ENCODE measurements at regions not wholly inside any gene's neighbourhood (a gene's known extent, or its start where the extent isn't known, plus 50 kb on each side); places are given as distances from the start of the nearest gene placed in this dataset.

- TF ChIP-seq, protein P1, sequence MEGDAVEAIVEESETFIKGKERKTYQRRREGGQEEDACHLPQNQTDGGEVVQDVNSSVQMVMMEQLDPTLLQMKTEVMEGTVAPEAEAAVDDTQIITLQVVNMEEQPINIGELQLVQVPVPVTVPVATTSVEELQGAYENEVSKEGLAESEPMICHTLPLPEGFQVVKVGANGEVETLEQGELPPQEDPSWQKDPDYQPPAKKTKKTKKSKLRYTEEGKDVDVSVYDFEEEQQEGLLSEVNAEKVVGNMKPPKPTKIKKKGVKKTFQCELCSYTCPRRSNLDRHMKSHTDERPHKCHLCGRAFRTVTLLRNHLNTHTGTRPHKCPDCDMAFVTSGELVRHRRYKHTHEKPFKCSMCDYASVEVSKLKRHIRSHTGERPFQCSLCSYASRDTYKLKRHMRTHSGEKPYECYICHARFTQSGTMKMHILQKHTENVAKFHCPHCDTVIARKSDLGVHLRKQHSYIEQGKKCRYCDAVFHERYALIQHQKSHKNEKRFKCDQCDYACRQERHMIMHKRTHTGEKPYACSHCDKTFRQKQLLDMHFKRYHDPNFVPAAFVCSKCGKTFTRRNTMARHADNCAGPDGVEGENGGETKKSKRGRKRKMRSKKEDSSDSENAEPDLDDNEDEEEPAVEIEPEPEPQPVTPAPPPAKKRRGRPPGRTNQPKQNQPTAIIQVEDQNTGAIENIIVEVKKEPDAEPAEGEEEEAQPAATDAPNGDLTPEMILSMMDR (IDR thresholded peaks at IDR 0.05), result no peak
- no peak for TF ChIP-seq EZH2 (IDR thresholded peaks at IDR 0.05)
Observed at GRCh38 chr9:12972608-12973589, 198.1 kb downstream of the LURAP1L start.
